GM18511 (cell line): ENCODE measurements at regions not wholly inside any gene's neighbourhood (a gene's known extent, or its start where the extent isn't known, plus 50 kb on each side); places are given as distances from the start of the nearest gene placed in this dataset.

Experiments used
- ATAC-seq: cut with Tn5 transposase; IDR thresholded peaks from one replicate; pipeline ENCODE4 v1.9.1; 2021; ENCODE audit warnings: mild to moderate bottlenecking, moderate library complexity; ENCODE audit not compliant: unreplicated experiment

DNA sequence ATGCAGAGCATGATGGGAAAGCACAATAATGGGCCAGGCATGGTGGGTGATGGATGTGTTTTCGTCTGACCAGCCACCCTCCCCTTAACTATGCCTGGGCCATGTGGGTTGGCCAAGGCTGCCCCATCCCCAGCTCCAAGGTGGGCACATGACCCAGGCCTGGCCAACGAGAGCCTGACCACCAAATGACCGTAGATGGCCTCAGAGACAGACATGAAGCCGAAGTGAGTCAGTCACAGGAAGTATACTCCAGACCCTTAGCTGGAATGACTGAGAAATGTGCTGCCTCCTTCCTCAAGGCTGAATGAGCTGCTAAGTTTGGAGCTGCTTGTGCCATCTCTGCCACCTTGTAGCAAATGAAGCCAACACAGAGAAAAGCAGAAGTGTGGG, 233.6 kb downstream of the BCL11B start:
- no peak for ATAC-seq

DNA sequence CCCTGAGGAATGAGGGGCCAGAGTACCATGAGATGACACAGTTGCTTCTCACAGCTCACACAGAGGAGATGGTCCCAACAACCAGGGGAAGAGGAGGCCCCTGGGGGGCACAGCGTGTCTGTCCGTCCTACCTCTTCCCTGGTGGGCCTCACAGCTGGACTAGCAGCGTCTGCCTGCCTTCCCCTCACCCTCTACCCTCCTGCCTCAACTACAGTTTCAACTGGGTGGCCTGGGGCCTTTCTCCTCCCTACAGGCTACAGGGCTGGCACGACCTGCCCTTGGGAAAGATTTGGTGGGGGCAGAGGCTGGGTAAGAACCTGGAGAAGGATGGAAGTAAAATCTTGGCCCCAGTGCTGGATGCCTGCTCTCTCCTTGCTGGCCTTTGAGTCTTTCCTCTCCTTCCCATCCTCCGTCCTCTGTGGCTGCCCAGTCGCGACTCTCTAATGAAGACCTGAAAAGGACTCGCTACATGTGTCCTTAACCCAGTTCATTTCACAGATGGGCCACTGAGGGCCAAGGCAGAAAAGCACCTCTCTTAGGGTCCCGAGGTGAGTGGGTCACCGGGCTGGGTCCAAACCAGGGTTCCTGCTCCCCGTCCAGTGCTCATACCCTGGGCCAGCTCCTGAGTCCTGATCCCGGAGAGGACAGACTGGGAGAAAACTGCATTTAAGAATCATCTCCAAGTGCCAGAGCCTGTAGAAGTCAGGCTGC, 232.5 kb downstream of the BCL11B start:
- no peak for ATAC-seq

DNA sequence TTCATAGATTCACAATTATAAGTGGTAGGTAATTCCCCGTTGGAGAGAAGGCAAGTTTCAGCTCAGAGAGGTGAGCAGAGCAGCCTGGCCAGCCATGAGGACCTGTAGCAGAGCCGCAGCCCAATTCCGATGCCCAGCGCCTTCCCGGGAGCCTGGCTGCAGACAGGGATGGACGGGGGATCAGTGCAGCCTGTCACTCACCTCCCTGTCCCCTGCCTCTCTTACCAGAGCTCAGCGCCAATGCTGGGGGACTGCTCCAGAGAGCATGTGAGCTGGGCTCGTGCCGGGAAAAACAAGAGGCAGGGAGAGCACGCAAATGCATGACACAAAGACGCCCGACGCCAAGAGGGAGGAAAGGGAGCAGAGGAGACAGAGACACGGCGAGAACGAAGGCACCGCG, 231.9 kb downstream of the BCL11B start:
- no peak for ATAC-seq

DNA sequence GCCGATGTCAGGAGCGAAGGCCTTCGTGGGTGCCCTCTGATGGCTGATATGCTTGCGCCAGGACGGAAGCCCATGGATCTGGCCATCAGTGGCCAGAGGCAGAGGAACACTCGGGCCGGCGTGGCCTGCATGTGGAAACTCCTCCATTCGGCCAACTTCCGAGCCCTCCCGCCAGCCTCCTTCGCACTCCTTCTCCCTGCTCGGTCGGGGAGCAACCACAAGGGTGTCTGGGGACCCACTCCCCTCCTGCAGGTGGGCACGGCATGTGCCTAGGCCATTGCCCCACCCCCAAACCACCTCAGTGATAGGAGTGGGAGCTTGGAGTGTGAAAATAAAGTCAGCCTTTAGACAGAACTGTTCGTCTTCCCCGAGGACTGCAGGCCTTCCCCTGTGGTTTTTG, 231.3 kb downstream of the BCL11B start:
- no peak for ATAC-seq

DNA sequence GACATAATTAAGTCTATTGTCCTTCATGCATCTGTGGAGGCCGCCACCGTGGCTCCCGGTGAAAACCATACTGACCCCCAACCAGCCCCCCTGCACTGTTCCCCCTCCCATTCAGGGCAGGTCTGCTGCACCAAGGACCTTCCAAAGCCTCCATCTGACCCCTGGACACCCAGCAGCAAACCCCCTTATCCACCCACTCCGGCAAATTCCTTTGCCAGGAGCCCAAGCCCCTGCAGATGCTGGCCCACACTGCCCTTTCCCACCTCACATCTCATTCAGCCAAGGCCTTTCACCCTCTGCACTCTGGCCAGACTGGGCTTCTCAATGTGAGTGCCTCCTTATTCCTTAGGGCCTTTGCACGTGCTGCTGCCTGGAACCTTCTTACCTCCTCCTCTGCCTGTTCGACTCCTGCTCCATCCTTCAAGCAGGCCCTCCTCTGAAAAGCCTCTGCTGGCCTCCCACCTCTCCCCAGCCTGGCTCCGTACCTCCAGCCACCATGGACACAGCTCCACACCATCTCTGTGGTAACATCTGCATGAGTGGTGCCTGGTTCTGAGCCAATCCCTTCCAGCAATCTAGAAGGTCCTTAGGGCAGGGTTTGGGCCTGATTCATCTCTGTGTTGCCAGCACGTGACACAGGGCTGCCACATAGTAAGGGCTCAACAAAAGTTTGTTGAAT, 230.7 kb downstream of the BCL11B start:
- ATAC-seq, result no peak

DNA sequence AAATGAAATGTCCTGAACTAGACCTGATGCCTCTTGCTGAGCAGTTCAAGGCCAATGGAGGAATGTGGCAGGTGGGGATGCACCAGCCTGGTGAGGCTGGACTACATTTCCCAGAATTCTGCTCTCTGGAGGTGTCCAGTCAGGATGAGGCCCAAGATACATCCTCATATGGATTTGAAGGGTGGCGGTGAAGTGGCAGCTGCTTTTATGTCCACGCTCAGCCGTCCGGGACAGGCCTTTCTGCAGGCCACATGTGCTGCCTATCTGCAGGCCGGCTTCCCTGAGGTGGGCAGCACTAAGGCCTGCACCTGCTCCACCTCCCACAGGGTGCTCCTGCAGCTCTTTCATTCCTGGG, 230.2 kb downstream of the BCL11B start:
- ATAC-seq, result no peak

DNA sequence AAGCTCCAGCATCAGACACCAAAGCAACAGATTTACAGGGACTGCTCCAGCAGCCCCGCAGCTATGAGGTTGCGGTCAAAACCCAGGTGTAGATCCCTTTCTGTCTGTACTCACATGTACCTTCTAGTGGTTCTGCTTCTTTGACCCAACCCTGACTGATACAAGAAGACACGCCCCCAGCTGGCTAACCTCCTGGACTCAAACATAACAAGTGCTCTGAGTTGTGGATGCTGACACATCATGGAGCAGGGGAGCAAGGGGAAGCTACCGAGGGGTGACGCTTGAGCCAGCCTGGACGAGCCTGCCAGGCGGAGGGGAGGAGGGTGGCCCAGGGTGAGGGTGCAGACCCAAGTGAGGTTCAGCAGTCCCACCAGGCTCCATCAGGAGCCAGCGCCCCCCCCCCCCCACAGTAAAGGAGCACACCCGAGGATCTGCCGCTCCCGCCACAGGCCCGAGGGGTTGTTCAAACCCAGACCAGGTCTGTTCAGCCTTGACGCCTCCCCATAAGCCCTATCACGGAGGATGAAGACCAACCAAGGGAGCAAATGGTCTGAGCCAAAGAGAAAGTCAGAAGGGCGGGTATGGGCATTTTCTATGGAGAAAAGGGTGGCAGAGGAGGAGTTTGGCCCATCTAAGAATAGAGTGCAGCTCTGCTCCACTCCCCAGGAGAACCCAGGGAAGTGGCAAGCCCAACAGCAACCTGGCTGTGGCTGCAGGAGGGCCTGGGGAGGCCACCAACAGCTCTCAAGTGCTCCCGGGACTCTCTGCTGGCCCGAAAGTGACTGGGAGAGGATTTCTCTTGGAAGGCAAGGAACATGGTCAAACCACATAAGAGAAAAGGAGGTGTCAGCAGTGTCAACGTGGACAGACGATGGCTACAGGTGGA, 229.4 kb downstream of the BCL11B start:
- no peak for ATAC-seq

DNA sequence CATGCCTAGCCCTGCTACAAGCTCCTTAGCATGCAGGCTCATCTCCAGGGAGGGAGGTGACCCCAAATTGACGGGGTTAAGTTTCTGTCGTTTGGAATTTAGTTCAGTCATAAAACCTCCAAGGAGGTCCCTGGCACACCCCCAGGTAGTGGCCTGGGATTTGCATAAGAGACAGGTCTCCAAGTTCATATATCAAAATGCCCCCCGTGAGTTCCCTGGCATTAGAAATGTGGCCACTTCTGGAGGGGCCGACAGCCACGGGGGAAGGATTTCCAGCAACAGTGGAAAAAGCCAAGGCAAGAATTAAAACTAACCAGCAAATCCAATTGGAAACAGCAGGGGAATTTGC, 228.8 kb downstream of the BCL11B start:
- no peak for ATAC-seq

DNA sequence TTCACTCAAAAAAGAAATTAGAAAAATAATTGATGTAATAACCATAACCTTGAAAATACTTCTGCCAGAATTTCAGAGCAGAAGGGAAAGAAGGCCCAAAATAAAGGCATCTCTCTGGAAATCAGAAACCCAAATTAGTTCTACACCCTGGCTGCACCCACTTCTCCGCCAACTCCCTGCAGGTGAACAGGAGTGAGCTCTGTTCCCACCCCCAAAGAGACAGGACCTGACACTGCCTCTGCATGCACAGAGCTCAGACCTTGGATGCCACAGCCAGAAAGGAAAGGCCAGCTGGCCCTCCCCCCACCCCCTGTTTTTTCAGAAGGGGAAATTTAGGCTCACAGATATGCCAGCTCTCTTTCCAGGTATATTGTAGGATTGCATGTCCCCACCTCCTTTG, 228.2 kb downstream of the BCL11B start:
- no peak for ATAC-seq

DNA sequence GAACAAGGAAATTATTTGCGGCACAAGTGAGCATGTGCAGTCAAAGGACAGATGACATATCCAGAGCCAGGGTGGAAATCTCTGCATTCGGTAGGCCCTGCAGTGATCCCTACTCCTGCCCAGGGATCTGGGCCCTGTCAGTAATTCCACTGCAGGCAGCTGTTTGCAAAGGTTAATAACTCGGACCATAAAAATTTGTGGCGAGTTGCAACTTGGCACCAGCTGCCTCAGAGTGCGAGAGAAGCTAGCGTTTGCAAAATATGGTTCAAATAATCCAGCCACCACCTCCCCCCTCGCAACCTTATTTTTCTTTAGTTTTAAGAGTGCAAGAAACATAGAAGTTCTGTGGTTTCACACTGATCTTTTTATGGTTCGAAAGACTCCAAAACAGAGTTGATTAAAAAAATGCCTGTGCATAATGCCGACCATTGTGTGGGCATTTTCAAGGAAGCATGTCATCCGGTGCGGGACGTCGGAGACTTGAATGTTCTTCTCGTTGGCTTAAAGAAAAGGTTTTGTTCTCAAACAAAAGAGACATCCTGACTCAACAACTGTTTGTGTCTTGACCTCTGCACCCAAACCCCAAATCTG, 224.5 kb downstream of the BCL11B start:
- no peak for ATAC-seq

DNA sequence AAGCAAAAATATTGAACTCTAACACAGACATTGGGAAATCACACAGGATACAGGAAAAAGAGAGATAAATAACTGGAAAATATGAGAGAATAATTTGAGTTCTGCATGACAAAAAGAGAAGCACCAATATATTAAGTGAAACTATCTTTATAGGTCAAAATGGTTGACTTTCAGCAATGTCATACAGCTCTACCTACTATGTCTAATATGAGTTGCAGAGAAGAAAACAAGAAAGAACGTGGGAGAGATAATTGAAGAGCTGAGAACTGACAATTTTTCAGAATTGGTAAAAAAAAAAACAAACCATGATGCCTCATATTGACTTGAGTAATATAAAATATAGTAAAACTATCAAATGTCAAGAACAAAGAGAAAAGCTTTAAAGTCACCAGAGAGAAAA, 221.7 kb downstream of the BCL11B start:
- ATAC-seq, result no peak

DNA sequence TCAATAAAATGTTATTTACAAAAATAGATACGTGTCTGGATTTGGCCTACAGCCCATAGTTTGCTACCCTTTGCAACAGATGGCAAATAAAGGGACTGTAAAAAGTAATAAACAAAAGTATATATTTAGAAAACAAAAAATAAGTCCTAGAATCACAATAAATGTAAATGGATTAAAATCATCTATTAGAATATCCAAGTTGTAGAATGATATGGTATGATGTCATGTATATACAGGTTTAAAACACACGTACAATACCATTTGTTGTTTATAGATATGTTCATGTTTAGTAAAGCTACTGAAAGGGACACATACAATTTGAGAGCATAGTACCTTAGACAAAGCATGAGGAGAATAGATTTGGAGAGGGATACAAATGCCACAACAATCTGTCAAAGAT, 219.5 kb downstream of the BCL11B start:
- ATAC-seq, result no peak

DNA sequence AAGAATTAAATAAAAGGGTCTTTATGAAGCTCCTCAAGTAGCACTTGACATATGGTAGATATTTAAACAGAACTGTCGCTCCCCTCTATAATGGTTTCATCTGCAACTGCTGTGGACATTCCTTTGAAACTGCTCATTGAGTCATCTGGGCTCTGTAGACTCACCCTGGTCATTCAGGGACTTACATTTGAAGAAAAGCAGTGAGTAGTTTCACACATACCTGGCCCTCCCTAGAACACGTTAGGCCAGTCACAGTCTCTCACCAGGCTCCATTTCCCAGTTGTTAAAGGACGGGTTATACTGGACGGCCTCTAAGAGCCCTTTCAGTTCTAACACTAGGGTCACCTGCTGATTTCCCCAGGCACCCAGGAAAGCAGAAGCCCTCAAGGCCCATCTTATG, 217.0 kb downstream of the BCL11B start:
- ATAC-seq, result no peak

DNA sequence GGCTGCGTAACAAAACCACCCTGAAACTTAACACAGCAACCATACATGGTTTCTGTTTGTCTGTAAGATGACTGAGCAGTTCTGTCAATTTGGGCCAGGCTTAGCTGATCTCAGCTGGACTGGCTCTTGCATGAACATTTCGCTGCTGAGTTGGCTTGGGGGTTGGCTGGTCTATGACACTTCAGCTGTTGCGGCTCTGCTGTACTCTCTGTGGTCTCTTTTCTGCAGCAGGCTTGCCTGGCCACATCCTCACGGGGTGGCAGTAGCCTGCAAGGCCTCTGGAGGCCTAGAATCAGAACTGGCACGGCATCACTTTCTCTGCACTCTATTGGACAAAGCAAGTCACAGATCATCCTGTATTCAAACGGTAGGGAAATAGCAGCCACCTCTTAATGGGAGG, 216.2 kb downstream of the BCL11B start:
- no peak for ATAC-seq

DNA sequence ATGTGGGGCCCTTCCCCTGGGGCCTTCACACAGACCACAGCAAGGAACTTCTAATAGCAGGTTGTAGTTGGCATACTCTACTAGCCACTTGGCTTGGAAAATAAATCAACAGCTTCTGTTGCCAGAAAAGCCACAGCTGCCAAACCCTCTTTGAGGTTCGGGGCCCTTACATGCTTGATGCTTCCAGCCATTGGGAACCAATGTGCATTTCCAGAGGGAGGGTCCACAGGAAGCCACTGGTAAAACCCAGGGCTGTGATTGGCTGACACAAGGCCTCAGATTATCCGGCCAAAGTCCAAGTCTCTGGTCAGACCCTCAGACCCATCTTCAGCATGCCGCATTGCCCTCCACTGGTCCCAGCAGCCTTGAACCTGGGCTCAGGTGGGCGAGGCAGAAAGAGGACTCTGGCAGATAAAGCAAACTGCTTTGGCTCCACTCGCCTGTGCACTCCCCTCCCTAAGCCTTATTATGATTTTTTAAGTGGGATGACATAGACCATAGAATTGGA, 214.4 kb downstream of the BCL11B start:
- ATAC-seq, result no peak

DNA sequence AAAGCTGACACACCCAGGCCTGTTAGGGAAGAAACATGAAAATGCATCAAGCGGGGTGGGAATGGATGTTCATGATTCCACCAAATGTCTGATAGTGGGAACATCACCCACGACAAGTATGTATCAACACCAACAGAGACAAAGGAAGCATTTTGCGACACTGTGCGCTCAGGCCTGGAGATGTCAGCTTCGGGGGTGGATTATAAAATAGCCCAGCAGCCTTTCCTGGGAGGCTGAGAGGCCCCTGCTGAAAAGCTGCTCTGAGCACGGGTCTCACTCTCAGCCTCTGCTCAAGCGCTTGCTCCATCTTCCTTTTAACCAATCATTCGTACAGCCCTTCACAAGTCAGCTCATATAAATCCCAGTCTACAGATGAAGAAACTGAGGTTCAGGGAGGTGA, 213.5 kb downstream of the BCL11B start:
- no peak for ATAC-seq

DNA sequence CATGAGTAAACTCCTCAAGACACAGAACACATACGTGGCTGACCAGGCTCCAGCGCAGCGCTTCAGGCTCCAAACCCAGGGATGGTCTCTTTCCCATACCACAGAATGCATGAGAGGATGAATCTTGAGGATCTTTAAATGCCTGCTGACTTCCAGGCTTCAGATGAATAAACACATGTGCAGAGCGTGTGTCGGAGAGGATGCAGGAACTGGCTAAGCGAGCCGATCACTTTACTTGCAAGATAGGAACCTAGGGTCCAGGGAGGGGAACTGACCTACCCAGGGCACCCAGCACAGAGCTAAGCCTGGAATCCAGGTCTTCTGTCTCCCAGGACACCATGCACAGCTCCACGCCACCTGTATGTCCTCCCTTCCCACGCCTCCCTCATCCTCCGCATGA, 209.8 kb downstream of the BCL11B start:
- ATAC-seq, result no peak

DNA sequence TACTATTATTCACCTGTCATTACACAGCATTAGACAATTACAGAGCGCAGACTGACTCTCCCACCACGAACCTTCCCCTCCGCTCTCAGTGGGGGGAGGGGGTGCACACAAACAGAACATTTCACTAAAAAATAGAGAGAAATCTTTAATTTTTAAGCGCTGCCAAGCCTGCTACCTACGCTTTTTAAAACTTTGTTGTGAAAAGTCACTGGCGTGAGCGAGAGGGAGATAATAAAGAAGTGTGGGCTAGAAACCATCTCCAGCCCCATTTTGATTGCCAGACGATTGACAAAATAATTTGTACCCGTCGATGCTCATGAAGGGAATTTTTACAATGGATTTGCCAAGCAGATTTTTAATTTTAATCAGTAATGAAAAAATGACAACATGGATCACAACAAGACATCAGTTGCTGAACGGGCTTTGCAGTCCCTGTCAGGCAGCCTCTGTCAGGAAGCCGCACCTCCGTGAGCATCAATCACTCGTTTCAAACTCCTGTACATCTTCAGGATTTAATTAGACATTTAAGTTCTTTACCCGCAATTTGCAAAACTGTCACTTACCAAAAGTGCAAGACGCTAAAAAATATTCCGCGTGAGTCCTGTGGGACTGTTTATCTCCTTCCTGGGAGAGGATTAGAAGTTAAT, 209.1 kb downstream of the BCL11B start:
- ATAC-seq, result no peak

DNA sequence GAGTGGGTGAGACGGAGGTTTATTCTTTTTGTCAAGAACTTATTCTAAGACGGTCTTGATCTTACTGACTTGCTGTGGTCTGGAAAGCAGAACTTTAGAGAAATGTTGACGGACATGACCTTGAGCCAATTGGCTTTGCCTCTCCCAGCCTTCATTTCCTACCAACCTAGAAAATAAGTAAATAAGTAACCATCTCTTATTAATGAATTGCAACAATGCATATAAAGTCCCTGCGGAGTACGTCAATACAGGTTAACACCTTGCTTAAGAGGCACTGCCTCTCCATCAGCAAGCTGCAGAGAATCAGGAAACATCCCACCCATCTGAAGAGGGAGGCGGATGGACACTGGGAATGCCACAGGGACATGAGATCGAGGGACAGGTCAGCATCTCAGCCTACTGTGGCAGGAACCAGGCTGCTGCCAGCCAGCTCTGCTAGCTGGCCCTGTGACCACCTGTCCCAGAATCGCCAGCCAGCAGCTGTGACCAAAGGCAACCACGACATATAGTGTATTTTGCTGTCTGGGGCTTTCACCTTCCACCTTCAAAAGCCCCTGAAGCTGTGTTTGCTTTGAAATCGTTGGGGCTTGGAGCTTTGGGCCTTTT, 208.3 kb downstream of the BCL11B start:
- ATAC-seq, result no peak

DNA sequence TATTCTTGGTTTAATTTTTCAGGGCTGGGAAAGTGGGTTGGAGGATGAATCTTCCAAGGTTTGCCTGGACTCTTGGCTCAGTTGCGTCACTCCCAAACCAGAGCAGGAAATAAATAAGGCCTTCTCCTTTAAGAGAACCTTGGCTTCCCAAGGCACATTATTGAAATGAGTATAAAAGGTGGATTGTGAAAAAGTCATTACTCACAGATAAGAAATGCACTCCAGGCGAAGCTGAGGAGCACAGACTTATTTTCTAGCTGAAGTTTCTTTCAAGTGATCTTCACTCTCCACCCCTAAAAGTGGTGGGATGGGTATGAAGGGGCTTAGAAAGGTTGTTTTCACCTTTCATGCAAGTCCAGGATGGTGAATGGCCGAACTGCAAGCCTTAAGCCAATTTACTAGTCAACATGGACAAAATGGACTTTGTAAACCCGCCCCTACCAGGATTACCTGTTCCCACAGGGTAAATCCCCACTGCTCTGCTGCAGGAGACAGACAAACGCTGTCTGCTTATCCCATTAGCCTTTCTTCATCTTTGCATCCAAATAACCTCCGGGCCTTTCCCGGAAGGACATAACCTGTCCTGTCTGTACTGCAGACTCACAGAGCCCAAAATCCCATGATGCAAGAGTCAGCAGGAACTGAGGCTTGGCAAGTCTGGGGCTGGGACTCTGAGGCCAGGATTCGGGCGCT, 207.6 kb downstream of the BCL11B start:
- no peak for ATAC-seq
